K562 (cell line): ENCODE measurements at regions not wholly inside any gene's neighbourhood (a gene's known extent, or its start where the extent isn't known, plus 50 kb on each side); places are given as distances from the start of the nearest gene placed in this dataset.

Experiments
- FOXJ3 ChIP-seq: sonication (generic); formaldehyde crosslinking; IDR thresholded peaks from 2 replicates; pipeline ENCODE4 v1.4.0; 2020; ENCODE audit warnings: mild to moderate bottlenecking, missing genetic modification reagents
- KAT8 ChIP-seq: fragments of 450-650 bp; IDR thresholded peaks from 2 replicates; pipeline ENCODE4 v1.6.1; 2016; ENCODE audit warnings: low read depth, mild to moderate bottlenecking
- KDM4B ChIP-seq, 2 experiments: fragments of 450-650 bp in 1 of 2; sonication (generic) in 1 of 2; IDR thresholded peaks; 2 replicates each; pipeline ENCODE4 v1.6.1; 2016 to 2017; ENCODE audit warnings: borderline replicate concordance in 2 of 2, antibody characterized with exemption in 1 of 2, low read depth in 1 of 2, mild to moderate bottlenecking in 1 of 2
- MTA3 ChIP-seq: fragments of 450-650 bp; formaldehyde crosslinking; IDR thresholded peaks from 2 replicates; pipeline ENCODE4 v1.6.1; 2017; ENCODE audit warnings: mild to moderate bottlenecking, borderline replicate concordance
- RB1 ChIP-seq: fragments of 450-650 bp; IDR thresholded peaks from 2 replicates; pipeline ENCODE4 v1.6.1; 2017; ENCODE audit warnings: low read depth, mild to moderate bottlenecking
- RNF2 ChIP-seq: sonication (generic); IDR thresholded peaks from 2 replicates; pipeline ENCODE4 v1.6.1; 2016
- YY1 ChIP-seq, 3 experiments: IDR thresholded peaks; 2 replicates each; pipeline ENCODE4 v1.6.1; 2011; ENCODE audit warnings: low read length in 2 of 3, mild to moderate bottlenecking in 2 of 3, moderate library complexity in 2 of 3, borderline replicate concordance in 1 of 3, control low read depth in 1 of 3, low read depth in 1 of 3; ENCODE audit not compliant: insufficient read depth in 3 of 3, insufficient replicate concordance in 2 of 3, control insufficient read depth in 1 of 3, insufficient read length in 1 of 3; ENCODE audit errors: extremely low read depth in 1 of 3
- TF ChIP-seq, protein P1 (sequence below), 3 experiments: IDR thresholded peaks in 2 of 3; conservative IDR thresholded peaks in 1 of 3; 2 replicates each; pipeline ENCODE4 v1.5.1; 2011 to 2012; ENCODE audit warnings: low read length in 3 of 3, mild to moderate bottlenecking in 3 of 3, control low read depth in 2 of 3, improper control_type of control experiment in 1 of 3, inconsistent platforms in 1 of 3, low read depth in 1 of 3, mixed read lengths in 1 of 3, moderate library complexity in 1 of 3; ENCODE audit not compliant: insufficient read depth in 2 of 3
- TF ChIP-seq, protein P2 (sequence below): fragments of 450-650 bp; IDR thresholded peaks from 2 replicates; pipeline ENCODE4 v1.6.1; 2017; ENCODE audit warnings: antibody characterized with exemption, mild to moderate bottlenecking
- TF ChIP-seq, protein P3 (sequence below): sonication (generic); formaldehyde crosslinking; IDR thresholded peaks from 2 replicates; pipeline ENCODE4 v1.9.0; 2022; ENCODE audit warnings: mild to moderate bottlenecking, missing genetic modification reagents

DNA sequence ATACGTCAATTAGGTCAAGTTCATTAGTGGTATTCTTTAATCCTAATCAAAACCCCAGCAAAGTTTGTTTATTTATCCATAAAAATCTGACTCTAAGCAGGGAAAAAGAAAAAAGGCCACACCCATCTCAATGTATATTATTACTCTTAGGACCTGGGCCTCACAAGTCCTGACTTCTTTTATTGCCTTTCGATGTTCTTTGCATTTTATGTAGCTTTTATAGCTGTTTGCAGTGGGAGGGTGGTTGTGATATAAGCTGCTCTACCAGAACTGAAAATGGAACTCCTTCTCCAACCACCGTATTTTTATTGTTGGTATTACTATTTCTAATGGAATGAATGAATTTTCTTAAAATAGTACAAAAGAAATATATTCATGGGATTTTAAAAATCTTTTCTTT is 163.3 kb upstream of the FAM47C start:
- TF ChIP-seq RB1 (no peak), YY1 (IDR thresholded peaks at IDR 0.05; ENCODE audit: borderline replicate concordance in 1 of 3, control insufficient read depth in 1 of 3, extremely low read depth in 1 of 3, insufficient read depth in 3 of 3, insufficient read length in 1 of 3, insufficient replicate concordance in 2 of 3, low read depth in 1 of 3, low read length in 2 of 3) (no peak), KDM4B (IDR thresholded peaks at IDR 0.05; ENCODE audit: borderline replicate concordance in 2 of 2, low read depth in 1 of 2) (no peak), KAT8 (no peak), MTA3 (no peak), FOXJ3 (CRISPR knock-in tag) (no peak), RNF2 (no peak)
- TF ChIP-seq, protein P1, sequence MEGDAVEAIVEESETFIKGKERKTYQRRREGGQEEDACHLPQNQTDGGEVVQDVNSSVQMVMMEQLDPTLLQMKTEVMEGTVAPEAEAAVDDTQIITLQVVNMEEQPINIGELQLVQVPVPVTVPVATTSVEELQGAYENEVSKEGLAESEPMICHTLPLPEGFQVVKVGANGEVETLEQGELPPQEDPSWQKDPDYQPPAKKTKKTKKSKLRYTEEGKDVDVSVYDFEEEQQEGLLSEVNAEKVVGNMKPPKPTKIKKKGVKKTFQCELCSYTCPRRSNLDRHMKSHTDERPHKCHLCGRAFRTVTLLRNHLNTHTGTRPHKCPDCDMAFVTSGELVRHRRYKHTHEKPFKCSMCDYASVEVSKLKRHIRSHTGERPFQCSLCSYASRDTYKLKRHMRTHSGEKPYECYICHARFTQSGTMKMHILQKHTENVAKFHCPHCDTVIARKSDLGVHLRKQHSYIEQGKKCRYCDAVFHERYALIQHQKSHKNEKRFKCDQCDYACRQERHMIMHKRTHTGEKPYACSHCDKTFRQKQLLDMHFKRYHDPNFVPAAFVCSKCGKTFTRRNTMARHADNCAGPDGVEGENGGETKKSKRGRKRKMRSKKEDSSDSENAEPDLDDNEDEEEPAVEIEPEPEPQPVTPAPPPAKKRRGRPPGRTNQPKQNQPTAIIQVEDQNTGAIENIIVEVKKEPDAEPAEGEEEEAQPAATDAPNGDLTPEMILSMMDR (IDR thresholded peaks at IDR 0.05 in 2 of 3, conservative IDR thresholded peaks at IDR 0.05 in 1 of 3; ENCODE audit: insufficient read depth in 2 of 3, low read depth in 1 of 3, low read length in 3 of 3): no peak
- TF ChIP-seq, protein P2, sequence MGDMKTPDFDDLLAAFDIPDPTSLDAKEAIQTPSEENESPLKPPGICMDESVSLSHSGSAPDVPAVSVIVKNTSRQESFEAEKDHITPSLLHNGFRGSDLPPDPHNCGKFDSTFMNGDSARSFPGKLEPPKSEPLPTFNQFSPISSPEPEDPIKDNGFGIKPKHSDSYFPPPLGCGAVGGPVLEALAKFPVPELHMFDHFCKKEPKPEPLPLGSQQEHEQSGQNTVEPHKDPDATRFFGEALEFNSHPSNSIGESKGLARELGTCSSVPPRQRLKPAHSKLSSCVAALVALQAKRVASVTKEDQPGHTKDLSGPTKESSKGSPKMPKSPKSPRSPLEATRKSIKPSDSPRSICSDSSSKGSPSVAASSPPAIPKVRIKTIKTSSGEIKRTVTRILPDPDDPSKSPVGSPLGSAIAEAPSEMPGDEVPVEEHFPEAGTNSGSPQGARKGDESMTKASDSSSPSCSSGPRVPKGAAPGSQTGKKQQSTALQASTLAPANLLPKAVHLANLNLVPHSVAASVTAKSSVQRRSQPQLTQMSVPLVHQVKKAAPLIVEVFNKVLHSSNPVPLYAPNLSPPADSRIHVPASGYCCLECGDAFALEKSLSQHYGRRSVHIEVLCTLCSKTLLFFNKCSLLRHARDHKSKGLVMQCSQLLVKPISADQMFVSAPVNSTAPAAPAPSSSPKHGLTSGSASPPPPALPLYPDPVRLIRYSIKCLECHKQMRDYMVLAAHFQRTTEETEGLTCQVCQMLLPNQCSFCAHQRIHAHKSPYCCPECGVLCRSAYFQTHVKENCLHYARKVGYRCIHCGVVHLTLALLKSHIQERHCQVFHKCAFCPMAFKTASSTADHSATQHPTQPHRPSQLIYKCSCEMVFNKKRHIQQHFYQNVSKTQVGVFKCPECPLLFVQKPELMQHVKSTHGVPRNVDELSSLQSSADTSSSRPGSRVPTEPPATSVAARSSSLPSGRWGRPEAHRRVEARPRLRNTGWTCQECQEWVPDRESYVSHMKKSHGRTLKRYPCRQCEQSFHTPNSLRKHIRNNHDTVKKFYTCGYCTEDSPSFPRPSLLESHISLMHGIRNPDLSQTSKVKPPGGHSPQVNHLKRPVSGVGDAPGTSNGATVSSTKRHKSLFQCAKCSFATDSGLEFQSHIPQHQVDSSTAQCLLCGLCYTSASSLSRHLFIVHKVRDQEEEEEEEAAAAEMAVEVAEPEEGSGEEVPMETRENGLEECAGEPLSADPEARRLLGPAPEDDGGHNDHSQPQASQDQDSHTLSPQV: no peak
- TF ChIP-seq, protein P3, sequence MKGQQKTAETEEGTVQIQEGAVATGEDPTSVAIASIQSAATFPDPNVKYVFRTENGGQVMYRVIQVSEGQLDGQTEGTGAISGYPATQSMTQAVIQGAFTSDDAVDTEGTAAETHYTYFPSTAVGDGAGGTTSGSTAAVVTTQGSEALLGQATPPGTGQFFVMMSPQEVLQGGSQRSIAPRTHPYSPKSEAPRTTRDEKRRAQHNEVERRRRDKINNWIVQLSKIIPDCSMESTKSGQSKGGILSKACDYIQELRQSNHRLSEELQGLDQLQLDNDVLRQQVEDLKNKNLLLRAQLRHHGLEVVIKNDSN (CRISPR knock-in tag): no peak
